ENCODE measurements at regions not wholly inside any gene's neighbourhood (a gene's known extent, or its start where the extent isn't known, plus 50 kb on each side); places are given as distances from the start of the nearest gene placed in this dataset.

- H3K27me3 ChIP-seq, result no peaks in the 10 kb centered on the region
- H3K27ac ChIP-seq, result no peak overlapping the region
- TF ChIP-seq CTCF (IDR thresholded peaks at IDR 0.05), result no peak
- TF ChIP-seq POLR2AphosphoS5 (IDR thresholded peaks at IDR 0.05; ENCODE audit: insufficient read depth in 1 of 2, low read depth in 1 of 2), result no peak
- TF ChIP-seq POLR2A (IDR thresholded peaks at IDR 0.05), result no peak
- H3K4me1 ChIP-seq, result no peaks in the 10 kb centered on the region
- H3K4me3 ChIP-seq, result no peak overlapping the region
- no peaks in the 10 kb centered on the region for H3K36me3 ChIP-seq
- DNase-seq (ENCODE audit: extremely low spot score in 2 of 2), result no peak
- intact Hi-C loops (cut with DNase I), result no loop called here
- H3K9me3 ChIP-seq, result no peaks in the 10 kb centered on the region
Measured at GRCh38 chr14:29462772-29463171, 464.9 kb downstream of the PRKD1 start.

GRCh38 chr14:29463727-29464395 lies 463.8 kb downstream of the PRKD1 start:
- Histone ChIP-seq H3K4me1 (no peaks in the 10 kb centered on the region), H3K27me3 (no peaks in the 10 kb centered on the region), H3K4me3 (no peak overlapping the region), H3K36me3 (no peaks in the 10 kb centered on the region), H3K27ac (no peak overlapping the region), H3K9me3 (no peaks in the 10 kb centered on the region)
- TF ChIP-seq POLR2AphosphoS5 (IDR thresholded peaks at IDR 0.05; ENCODE audit: insufficient read depth in 1 of 2, low read depth in 1 of 2) (no peak), POLR2A (IDR thresholded peaks at IDR 0.05) (no peak), CTCF (IDR thresholded peaks at IDR 0.05) (no peak)
- no peak for DNase-seq (ENCODE audit: extremely low spot score in 2 of 2)
- intact Hi-C loops (cut with DNase I), result no loop called here

- intact Hi-C loops (cut with DNase I), result no loop called here
- no peak for TF ChIP-seq CTCF (IDR thresholded peaks at IDR 0.05)
- TF ChIP-seq POLR2A (IDR thresholded peaks at IDR 0.05), result no peak
- no peak for TF ChIP-seq POLR2AphosphoS5 (IDR thresholded peaks at IDR 0.05; ENCODE audit: insufficient read depth in 1 of 2, low read depth in 1 of 2)
- H3K27ac ChIP-seq, result no peak overlapping the region
- DNase-seq (ENCODE audit: extremely low spot score in 2 of 2), result no peak
- H3K4me1 ChIP-seq, result no peaks in the 10 kb centered on the region
- no peaks in the 10 kb centered on the region for H3K27me3 ChIP-seq
- no peak overlapping the region for H3K4me3 ChIP-seq
- no peaks in the 10 kb centered on the region for H3K9me3 ChIP-seq
- no peaks in the 10 kb centered on the region for H3K36me3 ChIP-seq
Measured at GRCh38 chr14:29465095-29465494, 462.6 kb downstream of the PRKD1 start.

GRCh38 chr14:29475641-29476040 lies 452.0 kb downstream of the PRKD1 start:
- intact Hi-C loops (cut with DNase I), result no loop called here
- no peak for TF ChIP-seq CTCF (IDR thresholded peaks at IDR 0.05)
- TF ChIP-seq POLR2AphosphoS5 (IDR thresholded peaks at IDR 0.05; ENCODE audit: insufficient read depth in 1 of 2, low read depth in 1 of 2), result no peak
- no peak for TF ChIP-seq POLR2A (IDR thresholded peaks at IDR 0.05)
- H3K36me3 ChIP-seq, result no peaks in the 10 kb centered on the region
- no peaks in the 10 kb centered on the region for H3K27me3 ChIP-seq
- H3K9me3 ChIP-seq, result no peaks in the 10 kb centered on the region
- H3K4me3 ChIP-seq, result no peak overlapping the region
- no peaks in the 10 kb centered on the region for H3K4me1 ChIP-seq
- no peak overlapping the region for H3K27ac ChIP-seq
- DNase-seq (ENCODE audit: extremely low spot score in 2 of 2), result no peak

- intact Hi-C loops (cut with DNase I), result no loop called here
- H3K27me3 ChIP-seq, result no peaks in the 10 kb centered on the region
Measured at GRCh38 chr14:29486132-29486531, 441.5 kb downstream of the PRKD1 start.

More at GRCh38 chr14:29486132-29486531, 441.5 kb downstream of the PRKD1 start:
- TF ChIP-seq CTCF (IDR thresholded peaks at IDR 0.05), result no peak
- no peak for TF ChIP-seq POLR2AphosphoS5 (IDR thresholded peaks at IDR 0.05; ENCODE audit: insufficient read depth in 1 of 2, low read depth in 1 of 2)
- no peak for TF ChIP-seq POLR2A (IDR thresholded peaks at IDR 0.05)
- H3K27ac ChIP-seq, result no peak overlapping the region
- no peak for DNase-seq (ENCODE audit: extremely low spot score in 2 of 2)
- H3K4me3 ChIP-seq, result no peak overlapping the region
- no peaks in the 10 kb centered on the region for H3K9me3 ChIP-seq
- no peaks in the 10 kb centered on the region for H3K36me3 ChIP-seq
- no peaks in the 10 kb centered on the region for H3K4me1 ChIP-seq
